AG09309 (cell line): ENCODE measurements at regions not wholly inside any gene's neighbourhood (a gene's known extent, or its start where the extent isn't known, plus 50 kb on each side); places are given as distances from the start of the nearest gene placed in this dataset.

Experiments
- DNase-seq: peaks from one replicate; pipeline ENCODE4 v3.0.0-alpha.2; 2010; ENCODE audit warnings: low read depth
- H3K4me3 ChIP-seq: 2 replicates; pipeline ENCODE4 v1.5.1; 2011; ENCODE audit warnings: mild to moderate bottlenecking, low read depth, low read length, moderate library complexity; ENCODE audit not compliant: control insufficient read depth
- CTCF ChIP-seq: IDR thresholded peaks from 2 replicates; pipeline ENCODE4 v1.5.1; 2011; ENCODE audit warnings: mild to moderate bottlenecking, low read depth, low read length, inconsistent platforms; ENCODE audit not compliant: insufficient read depth, control insufficient read depth; ENCODE audit errors: missing control alignments

DNA sequence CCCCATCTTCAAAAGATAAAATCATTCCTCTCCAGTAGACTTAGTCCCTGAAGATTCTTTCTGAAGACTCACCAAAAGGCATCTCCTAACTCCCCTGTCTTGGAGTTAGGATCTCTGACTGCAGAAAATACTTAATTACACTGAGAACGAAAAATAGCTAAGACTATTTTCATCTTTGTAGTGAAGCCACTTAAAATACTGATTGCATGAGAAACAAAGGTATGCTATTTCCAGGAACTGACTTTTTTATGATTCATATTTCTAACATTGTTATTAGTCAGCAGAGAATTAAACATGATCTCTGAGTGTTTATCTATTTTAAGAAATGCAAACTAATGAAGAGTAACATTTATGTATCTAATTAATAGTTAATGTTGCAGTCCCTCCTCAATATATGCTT lies 71.8 kb upstream of the NR3C2 start:
- no peak for DNase-seq
- H3K4me3 ChIP-seq, result no peak overlapping the region
- TF ChIP-seq CTCF, result no peak

DNA sequence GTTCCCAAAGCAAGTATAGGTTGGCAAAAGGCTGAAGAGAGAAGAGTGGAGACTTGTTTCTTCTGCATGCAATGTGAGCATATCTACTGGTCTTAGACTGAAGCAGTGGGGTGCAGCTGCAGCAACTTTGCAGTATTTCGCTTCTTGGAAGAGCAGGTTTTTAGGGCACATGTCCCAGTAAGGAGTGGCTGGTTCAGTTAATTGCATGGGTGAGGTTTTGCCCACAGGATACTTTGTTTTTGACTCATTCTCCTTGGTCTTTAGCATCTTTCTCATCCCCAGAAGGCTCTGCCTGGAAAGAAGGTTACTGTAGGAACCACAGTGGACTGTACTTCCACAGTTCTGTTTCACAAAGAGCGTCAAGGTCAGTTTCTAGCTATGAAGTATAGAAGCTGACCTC lies 68.0 kb upstream of the NR3C2 start:
- no peak for TF ChIP-seq CTCF
- no peak overlapping the region for H3K4me3 ChIP-seq
- DNase-seq, result no peak

- H3K4me3 ChIP-seq, result no peak overlapping the region
- DNase-seq, result no peak
- no peak for TF ChIP-seq CTCF
Observed at GRCh38 chr4:148503681-148504080, 61.5 kb upstream of the NR3C2 start.

- no peak overlapping the region for H3K4me3 ChIP-seq
- DNase-seq, result no peak
- no peak for TF ChIP-seq CTCF
Observed at GRCh38 chr4:148497258-148497657, 55.0 kb upstream of the NR3C2 start.

DNA sequence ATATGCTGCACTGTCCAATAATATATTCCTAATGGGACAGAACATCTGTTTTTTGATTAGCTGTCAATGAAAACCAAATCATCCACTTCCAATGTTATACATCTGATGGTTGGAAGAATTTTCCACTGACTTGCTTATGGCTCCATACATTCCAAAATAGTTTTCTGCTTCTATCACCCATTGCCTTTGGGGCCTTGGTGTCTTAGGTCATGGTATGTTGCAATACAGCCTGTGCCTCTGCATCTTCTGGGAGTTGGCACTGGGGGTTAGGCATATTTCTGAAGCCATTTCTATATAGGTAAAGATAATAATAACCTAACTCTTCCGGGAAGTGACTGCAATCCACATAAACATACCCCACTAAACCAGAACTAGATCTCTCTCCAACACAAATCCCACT lies 53.2 kb upstream of the NR3C2 start:
- no peak for DNase-seq
- H3K4me3 ChIP-seq, result no peak overlapping the region
- no peak for TF ChIP-seq CTCF
